ENCODE measurements at regions not wholly inside any gene's neighbourhood (a gene's known extent, or its start where the extent isn't known, plus 50 kb on each side); places are given as distances from the start of the nearest gene placed in this dataset.

- DNase-seq (ENCODE audit: low read depth in 3 of 3, low spot score in 2 of 3) = no peak
Measured at GRCh38 chr1:98005326-98006010, 84.6 kb upstream of the DPYD start.

- DNase-seq (ENCODE audit: low read depth in 3 of 3, low spot score in 2 of 3) = no peak
Measured at GRCh38 chr1:98003442-98003841, 82.6 kb upstream of the DPYD start.

- no peak for DNase-seq (ENCODE audit: low read depth in 3 of 3, low spot score in 2 of 3)
Measured at GRCh38 chr1:98002288-98002687, 81.5 kb upstream of the DPYD start.

GRCh38 chr1:98001764-98002163, 80.9 kb upstream of the DPYD start:
- DNase-seq (ENCODE audit: low read depth in 3 of 3, low spot score in 2 of 3) = no peak

- no peak for DNase-seq (ENCODE audit: low read depth in 3 of 3, low spot score in 2 of 3)
Measured at GRCh38 chr1:97999320-97999719, 78.5 kb upstream of the DPYD start.

GRCh38 chr1:97996880-97997279, 76.0 kb upstream of the DPYD start:
- DNase-seq (ENCODE audit: low read depth in 3 of 3, low spot score in 2 of 3) = no peak

GRCh38 chr1:97989094-97989680, 68.4 kb upstream of the DPYD start:
- DNase-seq (ENCODE audit: low read depth in 3 of 3, low spot score in 2 of 3) = no peak

- DNase-seq (ENCODE audit: low read depth in 3 of 3, low spot score in 2 of 3) = no peak
Measured at GRCh38 chr1:97986041-97987005, 65.5 kb upstream of the DPYD start.

- DNase-seq (ENCODE audit: low read depth in 3 of 3, low spot score in 2 of 3) = no peak
Measured at GRCh38 chr1:97983126-97983525, 62.3 kb upstream of the DPYD start.

- DNase-seq (ENCODE audit: low read depth in 3 of 3, low spot score in 2 of 3) = no peak
Measured at GRCh38 chr1:97980530-97980929, 59.7 kb upstream of the DPYD start.

GRCh38 chr1:97976801-97977200, 56.0 kb upstream of the DPYD start:
- DNase-seq (ENCODE audit: low read depth in 3 of 3, low spot score in 2 of 3) = no peak

Data from right renal cortex interstitium (tissue), 3 donors.